Panc1 (cell line): ENCODE measurements at regions not wholly inside any gene's neighbourhood (a gene's known extent, or its start where the extent isn't known, plus 50 kb on each side); places are given as distances from the start of the nearest gene placed in this dataset.

Experiments
- ATAC-seq: fragments of 200-7000 bp; cut with Tn5 transposase; 2 replicates; pipeline ENCODE4 v1.9.1; 2020; ENCODE audit warnings: mild to moderate bottlenecking, moderate library complexity
- BruUV-seq: library from RNA; stranded (reverse); fragments of 400-500 nt; replicated peaks from 2 replicates; lab custom pipeline; 2021; lab: Mats Ljungman, UMichigan
- CTCF ChIA-PET: fragments of 300-600 bp; sonication (Branson Sonifier 250); formaldehyde crosslinking; loops from one replicate; lab custom pipeline; 2022; ENCODE audit warnings: antibody characterized with exemption; lab: Charles Lee
- POLR2A ChIA-PET: fragments of 300-600 bp; sonication (Branson Sonifier 250); formaldehyde crosslinking; loops from one replicate; lab custom pipeline; 2022; ENCODE audit warnings: antibody characterized with exemption; lab: Charles Lee
- DNase-seq: peaks from one replicate; pipeline ENCODE4 v3.0.0-alpha.2; 2010; ENCODE audit warnings: low read depth, low spot score
- H3K27ac ChIP-seq: 2 replicates; pipeline ENCODE4 v1.5.1; 2011; ENCODE audit warnings: mild to moderate bottlenecking, low read length, inconsistent platforms
- H3K27me3 ChIP-seq: fragments of 200-500 bp; sonication (Bioruptor generic); 2 replicates; pipeline ENCODE4 v1.6.0; 2014; ENCODE audit warnings: low read length, inconsistent platforms; ENCODE audit not compliant: control insufficient read depth, insufficient read depth
- H3K36me3 ChIP-seq: fragments of 200-500 bp; sonication (Bioruptor generic); 2 replicates; pipeline ENCODE4 v1.5.1; 2014; ENCODE audit warnings: inconsistent platforms, mild to moderate bottlenecking, low read length, moderate library complexity; ENCODE audit not compliant: control insufficient read depth, insufficient read depth
- H3K4me1 ChIP-seq: 2 replicates; pipeline ENCODE4 v1.5.1; 2011; ENCODE audit warnings: inconsistent platforms, mild to moderate bottlenecking, low read length, moderate library complexity; ENCODE audit not compliant: control insufficient read depth, insufficient read depth
- H3K4me3 ChIP-seq, 2 experiments: 2 replicates each; pipeline ENCODE4 v1.5.1; 2011 to 2012; ENCODE audit warnings: low read depth in 2 of 2, low read length in 2 of 2, mild to moderate bottlenecking in 2 of 2, inconsistent platforms in 1 of 2, moderate library complexity in 1 of 2
- H3K9me3 ChIP-seq: fragments of 200-500 bp; sonication (Bioruptor generic); 2 replicates; pipeline ENCODE4 v1.5.1; 2014; ENCODE audit warnings: low read depth, mild to moderate bottlenecking, inconsistent platforms, low read length, moderate library complexity; ENCODE audit not compliant: control insufficient read depth, insufficient read depth
- CTCF ChIP-seq: fragments of 450-650 bp; IDR thresholded peaks from 2 replicates; pipeline ENCODE4 v1.5.1; 2017; ENCODE audit warnings: mild to moderate bottlenecking
- POLR2AphosphoS5 ChIP-seq: IDR thresholded peaks from 2 replicates; pipeline ENCODE4 v1.6.1; 2012; ENCODE audit warnings: mild to moderate bottlenecking, low read depth, low read length, moderate library complexity
- REST ChIP-seq, 2 experiments: IDR thresholded peaks; 2 replicates each; pipeline ENCODE4 v1.6.1; 2011 to 2012; ENCODE audit warnings: low read depth in 2 of 2, control low read depth in 1 of 2, low read length in 1 of 2, mild to moderate bottlenecking in 1 of 2, moderate library complexity in 1 of 2; ENCODE audit not compliant: insufficient read depth in 1 of 2
- SIN3A ChIP-seq: IDR thresholded peaks from 2 replicates; pipeline ENCODE4 v1.6.1; 2012; ENCODE audit warnings: low read depth, mild to moderate bottlenecking, low read length, moderate library complexity, borderline replicate concordance; ENCODE audit not compliant: insufficient read depth
- TCF7L2 ChIP-seq: IDR thresholded peaks from 2 replicates; pipeline ENCODE4 v1.6.1; 2011; ENCODE audit warnings: mild to moderate bottlenecking, low read depth, low read length, inconsistent platforms
- in situ Hi-C: cut with HindIII; loops from 2 replicates; pipeline ENCODE4 v1.10.0; 2016; ENCODE audit warnings: low sequenced_read_pairs, low pct_unique_long_range_greater_than_20kb
- intact Hi-C: fragments of 100-400 bp; cut with micrococcal nuclease; formaldehyde crosslinking; loops from one replicate; pipeline ENCODE4 v1.10.0; 2022; ENCODE audit not compliant: unreplicated experiment

GRCh38 chr5:91235271-91235694, 147.8 kb downstream of the ARRDC3 start:
- Histone ChIP-seq H3K4me1 (no peaks in the 10 kb centered on the region), H3K4me3 (no peak overlapping the region), H3K27ac (no peak overlapping the region), H3K27me3 (no peaks in the 10 kb centered on the region), H3K9me3 (no peaks in the 10 kb centered on the region), H3K36me3 (no peaks in the 10 kb centered on the region)
- ATAC-seq (no peak), DNase-seq (no peak)
- no TSS peak for BruUV-seq
- in situ Hi-C loops (no loop called here), intact Hi-C loops (no loop called here)
- ChIA-PET POLR2A (no interaction called here), CTCF (no interaction called here)
- no peak for TF ChIP-seq TCF7L2
- TF ChIP-seq REST (IDR thresholded peaks at IDR 0.05; ENCODE audit: insufficient read depth in 1 of 2, low read depth in 2 of 2, low read length in 1 of 2), result no peak
- TF ChIP-seq CTCF, result no peak
- no peak for TF ChIP-seq SIN3A
- TF ChIP-seq POLR2AphosphoS5, result no peak

GRCh38 chr5:91232523-91232922, 150.6 kb downstream of the ARRDC3 start:
- DNase-seq (no peak), ATAC-seq (no peak)
- H3K4me1 ChIP-seq, result no peaks in the 10 kb centered on the region
- intact Hi-C loops, result no loop called here
- H3K9me3 ChIP-seq, result peaks cover 6% of the 10 kb centered on the region; the same call in 1 of the 2 replicates
- no peaks in the 10 kb centered on the region for H3K27me3 ChIP-seq
- no peak for TF ChIP-seq REST (IDR thresholded peaks at IDR 0.05; ENCODE audit: insufficient read depth in 1 of 2, low read depth in 2 of 2, low read length in 1 of 2)
- no peak for TF ChIP-seq CTCF
- no peak for TF ChIP-seq POLR2AphosphoS5
- TF ChIP-seq TCF7L2, result no peak
- TF ChIP-seq SIN3A, result no peak
- POLR2A ChIA-PET, result no interaction called here
- no peak overlapping the region for H3K4me3 ChIP-seq
- no TSS peak for BruUV-seq
- CTCF ChIA-PET, result interaction anchor here (0.6 kb wide), 1 partner anchor 19 kb away, joined by 5 read pairs; no protein-coding TSS in a partner anchor
- no peak overlapping the region for H3K27ac ChIP-seq
- in situ Hi-C loops, result no loop called here
- no peaks in the 10 kb centered on the region for H3K36me3 ChIP-seq
